Right ventricle myocardium superior (tissue), 1 donor: ENCODE measurements at regions not wholly inside any gene's neighbourhood (a gene's known extent, or its start where the extent isn't known, plus 50 kb on each side); places are given as distances from the start of the nearest gene placed in this dataset. TPM values are rescaled to one million over a fixed set of nuclear protein-coding genes. Genes with fewer than 3 reads are reported as not detected.

ENCODE experiments used
- microRNA-seq: library from miRNA; unstranded; fragments of <30 nt; microRNA quantifications from one replicate; pipeline ENCODE4 v1.2.0, GENCODE V29; 2020
- donor health status: DM: no; HTN: yes; CAD: no; lungs with severe emphysema.

Small RNAs in the stretch of these regions (microRNA-seq; reads per million reads assigned to microRNA genes)
- not detected for gene MIR5011
